ENCODE measurements at regions not wholly inside any gene's neighbourhood (a gene's known extent, or its start where the extent isn't known, plus 50 kb on each side); places are given as distances from the start of the nearest gene placed in this dataset.

GRCh38 chr14:84225268-84225667 is 1304.7 kb upstream of the FLRT2 start:
- TF ChIP-seq POLR2AphosphoS5 (IDR thresholded peaks at IDR 0.05; ENCODE audit: low read depth, low read length), result no peak
- no peak for TF ChIP-seq POLR2A (IDR thresholded peaks at IDR 0.05; ENCODE audit: low read depth, low read length)
- no peak for TF ChIP-seq TAF1 (IDR thresholded peaks at IDR 0.05; ENCODE audit: borderline replicate concordance, low read depth, low read length)
